Stomach (tissue), 4 donors: ENCODE measurements at regions not wholly inside any gene's neighbourhood (a gene's known extent, or its start where the extent isn't known, plus 50 kb on each side); places are given as distances from the start of the nearest gene placed in this dataset.

Source experiments
- POLR2A ChIP-seq, 4 donors: fragments of 450-650 bp; IDR thresholded peaks; one replicate each; pipeline ENCODE4 v1.6.1; 2016; ENCODE audit warnings: antibody characterized with exemption in 4 of 4, control low read depth in 2 of 4, mild to moderate bottlenecking in 1 of 4, moderate library complexity in 1 of 4
- TF ChIP-seq, protein P1 (sequence below), 7 experiments: fragments of 450-650 bp in 4 of 7; fragments of 200-600 bp in 3 of 7; sonication (generic) in 3 of 7; IDR thresholded peaks; one replicate each; pipeline ENCODE4 v1.5.1; 2016 to 2019; ENCODE audit warnings: antibody characterized with exemption in 7 of 7, control low read depth in 2 of 7, mild to moderate bottlenecking in 1 of 7

DNA sequence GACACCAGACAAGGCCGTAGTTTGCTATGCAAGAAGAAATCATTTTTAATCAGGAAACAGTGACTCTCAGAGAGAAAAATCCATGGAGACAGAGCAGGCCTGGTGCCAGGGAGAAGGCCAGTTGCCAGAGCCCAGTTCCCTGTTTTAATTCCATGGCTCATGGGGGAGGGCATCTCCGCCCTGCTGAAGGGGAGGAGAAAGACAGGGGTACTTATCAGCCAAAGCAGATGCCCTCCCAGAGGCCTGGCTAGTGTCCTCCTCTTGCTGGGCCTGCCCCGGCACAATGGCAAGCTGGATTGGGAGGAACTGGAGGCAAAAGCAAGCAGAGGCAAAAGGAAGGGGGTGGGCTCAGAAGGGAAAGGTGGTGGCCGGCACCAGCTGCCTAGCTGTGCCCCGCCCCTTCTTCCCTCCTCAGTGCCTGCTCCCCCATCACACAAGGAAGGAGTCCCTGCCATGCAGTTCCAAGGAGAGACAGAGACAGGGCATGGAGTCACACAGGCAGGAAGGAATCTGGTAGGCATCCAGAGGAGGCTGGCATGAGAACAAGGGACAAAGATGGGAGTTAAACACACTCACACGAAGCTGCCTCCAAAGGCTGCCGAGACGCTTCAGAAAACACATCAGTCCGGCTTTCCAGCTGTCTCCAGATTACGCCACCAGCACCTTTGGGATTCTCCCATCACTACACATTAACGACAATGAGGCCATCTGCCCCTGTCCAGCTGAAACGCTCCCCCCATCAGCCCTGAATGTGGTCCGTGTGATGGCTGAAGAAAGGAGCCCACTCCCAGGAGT lies 591.8 kb downstream of the BUD13 start:
- TF ChIP-seq, protein P1, sequence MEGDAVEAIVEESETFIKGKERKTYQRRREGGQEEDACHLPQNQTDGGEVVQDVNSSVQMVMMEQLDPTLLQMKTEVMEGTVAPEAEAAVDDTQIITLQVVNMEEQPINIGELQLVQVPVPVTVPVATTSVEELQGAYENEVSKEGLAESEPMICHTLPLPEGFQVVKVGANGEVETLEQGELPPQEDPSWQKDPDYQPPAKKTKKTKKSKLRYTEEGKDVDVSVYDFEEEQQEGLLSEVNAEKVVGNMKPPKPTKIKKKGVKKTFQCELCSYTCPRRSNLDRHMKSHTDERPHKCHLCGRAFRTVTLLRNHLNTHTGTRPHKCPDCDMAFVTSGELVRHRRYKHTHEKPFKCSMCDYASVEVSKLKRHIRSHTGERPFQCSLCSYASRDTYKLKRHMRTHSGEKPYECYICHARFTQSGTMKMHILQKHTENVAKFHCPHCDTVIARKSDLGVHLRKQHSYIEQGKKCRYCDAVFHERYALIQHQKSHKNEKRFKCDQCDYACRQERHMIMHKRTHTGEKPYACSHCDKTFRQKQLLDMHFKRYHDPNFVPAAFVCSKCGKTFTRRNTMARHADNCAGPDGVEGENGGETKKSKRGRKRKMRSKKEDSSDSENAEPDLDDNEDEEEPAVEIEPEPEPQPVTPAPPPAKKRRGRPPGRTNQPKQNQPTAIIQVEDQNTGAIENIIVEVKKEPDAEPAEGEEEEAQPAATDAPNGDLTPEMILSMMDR (IDR thresholded peaks at IDR 0.05) = no peak
- no peak for TF ChIP-seq POLR2A (IDR thresholded peaks at IDR 0.05)
